Activated CD8-positive, alpha-beta T cell treated with anti-CD3 and anti-CD28 coated beads for 36 hours (primary cell): ENCODE measurements at regions not wholly inside any gene's neighbourhood (a gene's known extent, or its start where the extent isn't known, plus 50 kb on each side); places are given as distances from the start of the nearest gene placed in this dataset.
A peak's percentile ranks its signal among the peaks of the same experiment; 100 is the strongest.

Source experiments
- ATAC-seq: fragments of 200-7000 bp; cut with Tn5 transposase; one replicate; pipeline ENCODE4 v1.10.0; 2021; ENCODE audit warnings: mild to moderate bottlenecking, moderate library complexity
- CTCF ChIA-PET: fragments of 350-600 bp; sonication (Branson Sonifier 250); formaldehyde crosslinking; loops from one replicate; lab custom pipeline; 2021; ENCODE audit warnings: antibody characterized with exemption; lab: Charles Lee
- POLR2A ChIA-PET: fragments of 350-600 bp; sonication (Branson Sonifier 250); formaldehyde crosslinking; loops from one replicate; lab custom pipeline; 2021; ENCODE audit warnings: antibody characterized with exemption; lab: Charles Lee
- DNase-seq: peaks from one replicate; pipeline ENCODE4 v3.0.0-alpha.2; 2020
- H3K27ac Mint-ChIP-seq: one replicate; pipeline ENCODE4 v1.8.0; 2021; ENCODE audit warnings: mild to moderate bottlenecking, mixed read lengths
- H3K27me3 Mint-ChIP-seq: one replicate; pipeline ENCODE4 v1.8.0; 2021; ENCODE audit warnings: mixed read lengths
- H3K36me3 Mint-ChIP-seq: one replicate; pipeline ENCODE4 v1.8.0; 2021; ENCODE audit warnings: low read depth, mixed read lengths
- H3K4me1 Mint-ChIP-seq: one replicate; pipeline ENCODE4 v1.8.0; 2021; ENCODE audit warnings: low read depth, mixed read lengths
- H3K4me3 Mint-ChIP-seq: one replicate; pipeline ENCODE4 v1.8.0; 2021; ENCODE audit warnings: mild to moderate bottlenecking, moderate library complexity, mixed read lengths
- H3K9me3 Mint-ChIP-seq: one replicate; pipeline ENCODE4 v1.8.0; 2021; ENCODE audit warnings: mixed read lengths
- CTCF ChIP-seq: fragments of 200-600 bp; IDR thresholded peaks from one replicate; pipeline ENCODE4 v1.8.0; 2022; ENCODE audit warnings: antibody characterized with exemption, mild to moderate bottlenecking
- intact Hi-C: fragments of 100-400 bp; cut with micrococcal nuclease; formaldehyde crosslinking; loops from one replicate; pipeline ENCODE4 v1.10.0; 2022

- peaks cover under 1% of the 10 kb centered on the region for H3K27me3 Mint-ChIP-seq
- H3K27ac Mint-ChIP-seq: no peak overlapping the region
- H3K4me1 Mint-ChIP-seq: no peaks in the 10 kb centered on the region
- intact Hi-C loops: no loop called here
- H3K36me3 Mint-ChIP-seq: no peaks in the 10 kb centered on the region
- ATAC-seq (no peak), DNase-seq (peak; percentile 6)
- ChIA-PET CTCF (no interaction called here), POLR2A (no interaction called here)
- H3K9me3 Mint-ChIP-seq: no peaks in the 10 kb centered on the region
- no peak overlapping the region for H3K4me3 Mint-ChIP-seq
- TF ChIP-seq CTCF: no peak
These were observed 80.5 kb upstream of the RALGPS2 start for GRCh38 chr1:178644308-178645120.

GRCh38 chr1:178645157-178645807 lies 79.8 kb upstream of the RALGPS2 start:
- DNase-seq (no peak), ATAC-seq (no peak)
- no peak overlapping the region for H3K27ac Mint-ChIP-seq
- CTCF ChIA-PET: no interaction called here
- no peak for TF ChIP-seq CTCF
- POLR2A ChIA-PET: no interaction called here
- H3K27me3 Mint-ChIP-seq: peaks cover 4% of the 10 kb centered on the region
- H3K9me3 Mint-ChIP-seq: no peaks in the 10 kb centered on the region
- H3K36me3 Mint-ChIP-seq: no peaks in the 10 kb centered on the region
- no peaks in the 10 kb centered on the region for H3K4me1 Mint-ChIP-seq
- H3K4me3 Mint-ChIP-seq: no peak overlapping the region
- intact Hi-C loops: no loop called here

GRCh38 chr1:178645808-178646200 lies 79.2 kb upstream of the RALGPS2 start:
- intact Hi-C loops: no loop called here
- Mint-ChIP-seq H3K4me3 (no peak overlapping the region), H3K27me3 (peaks cover 7% of the 10 kb centered on the region), H3K36me3 (no peaks in the 10 kb centered on the region), H3K9me3 (no peaks in the 10 kb centered on the region), H3K27ac (no peak overlapping the region), H3K4me1 (no peaks in the 10 kb centered on the region)
- POLR2A ChIA-PET: no interaction called here
- TF ChIP-seq CTCF: no peak
- DNase-seq (no peak), ATAC-seq (no peak)
- CTCF ChIA-PET: no interaction called here

- H3K36me3 Mint-ChIP-seq: no peaks in the 10 kb centered on the region
- intact Hi-C loops: no loop called here
- POLR2A ChIA-PET: no interaction called here
These were observed 78.2 kb upstream of the RALGPS2 start for GRCh38 chr1:178646821-178647220.

More at GRCh38 chr1:178646821-178647220, 78.2 kb upstream of the RALGPS2 start:
- ATAC-seq: no peak
- Mint-ChIP-seq H3K9me3 (no peaks in the 10 kb centered on the region), H3K4me3 (no peak overlapping the region), H3K27me3 (peaks cover 12% of the 10 kb centered on the region), H3K27ac (no peak overlapping the region), H3K4me1 (no peaks in the 10 kb centered on the region)
- DNase-seq: no peak
- TF ChIP-seq CTCF: no peak
- CTCF ChIA-PET: no interaction called here
